A673 (cell line): ENCODE measurements at regions not wholly inside any gene's neighbourhood (a gene's known extent, or its start where the extent isn't known, plus 50 kb on each side); places are given as distances from the start of the nearest gene placed in this dataset.

ENCODE experiments used
- BruUV-seq: library from RNA; stranded (reverse); fragments of 400-500 nt; replicated peaks from 2 replicates; lab custom pipeline; 2021; lab: Mats Ljungman, UMichigan
- CTCF ChIA-PET: fragments of 300-600 bp; sonication (Branson Sonifier 250); formaldehyde crosslinking; loops from one replicate; lab custom pipeline; 2022; ENCODE audit warnings: antibody characterized with exemption; lab: Charles Lee
- POLR2A ChIA-PET: fragments of 300-600 bp; sonication (Branson Sonifier 250); formaldehyde crosslinking; loops from one replicate; lab custom pipeline; 2022; ENCODE audit warnings: antibody characterized with exemption; ENCODE audit not compliant: low non-redundant PET; lab: Charles Lee
- DNase-seq: peaks from one replicate; pipeline ENCODE4 v3.0.0-alpha.2; 2015; ENCODE audit warnings: low spot score
- H3K27ac ChIP-seq: fragments of 200-600 bp; sonication (generic); 2 replicates; pipeline ENCODE4 v1.5.1; 2016; ENCODE audit warnings: mixed run types, low read depth, mild to moderate bottlenecking, mixed read lengths, antibody characterized with exemption, low read length; ENCODE audit not compliant: poor library complexity, severe bottlenecking
- H3K27me3 ChIP-seq: fragments of 200-600 bp; sonication (generic); replicated peaks from 2 replicates; pipeline ENCODE4 v1.6.1; 2017; ENCODE audit warnings: mixed run types, low read depth, mild to moderate bottlenecking, mixed read lengths, antibody characterized with exemption, low read length; ENCODE audit not compliant: insufficient read depth, poor library complexity
- H3K36me3 ChIP-seq: fragments of 200-600 bp; sonication (generic); 2 replicates; pipeline ENCODE4 v1.6.1; 2016; ENCODE audit warnings: mixed run types, mild to moderate bottlenecking, mixed read lengths, antibody characterized with exemption, low read length; ENCODE audit not compliant: insufficient read depth, poor library complexity, severe bottlenecking
- H3K4me1 ChIP-seq: fragments of 200-600 bp; sonication (generic); 2 replicates; pipeline ENCODE4 v1.6.1; 2017; ENCODE audit warnings: mixed run types, mild to moderate bottlenecking, mixed read lengths, antibody characterized with exemption, low read length; ENCODE audit not compliant: insufficient read depth, poor library complexity, severe bottlenecking
- H3K4me3 ChIP-seq: fragments of 200-600 bp; sonication (generic); 2 replicates; pipeline ENCODE4 v1.5.1; 2016; ENCODE audit warnings: low read depth, mixed run types, mild to moderate bottlenecking, mixed read lengths, low read length; ENCODE audit not compliant: poor library complexity, severe bottlenecking
- H3K9me3 ChIP-seq: fragments of 200-600 bp; sonication (generic); 2 replicates; pipeline ENCODE4 v1.6.1; 2016; ENCODE audit warnings: mixed run types, low read depth, mild to moderate bottlenecking, mixed read lengths, antibody characterized with exemption, low read length; ENCODE audit not compliant: poor library complexity, severe bottlenecking
- EZH2 ChIP-seq: fragments of 200-600 bp; sonication (generic); IDR thresholded peaks from 2 replicates; pipeline ENCODE4 v1.6.1; 2017; ENCODE audit warnings: borderline replicate concordance, low read depth, mild to moderate bottlenecking, mixed read lengths, antibody characterized with exemption, low read length; ENCODE audit not compliant: poor library complexity, severe bottlenecking
- intact Hi-C: fragments of 100-400 bp; cut with micrococcal nuclease; formaldehyde crosslinking; loops from one replicate; pipeline ENCODE4 v1.10.0; 2022; ENCODE audit not compliant: unreplicated experiment
- TF ChIP-seq, protein P1 (sequence below): fragments of 300-800, 200-600 bp; sonication (generic); conservative IDR thresholded peaks from 2 replicates; pipeline ENCODE4 v1.5.1; 2017; ENCODE audit warnings: low read depth, mild to moderate bottlenecking, antibody characterized with exemption, low read length, moderate library complexity, mixed read lengths

DNA sequence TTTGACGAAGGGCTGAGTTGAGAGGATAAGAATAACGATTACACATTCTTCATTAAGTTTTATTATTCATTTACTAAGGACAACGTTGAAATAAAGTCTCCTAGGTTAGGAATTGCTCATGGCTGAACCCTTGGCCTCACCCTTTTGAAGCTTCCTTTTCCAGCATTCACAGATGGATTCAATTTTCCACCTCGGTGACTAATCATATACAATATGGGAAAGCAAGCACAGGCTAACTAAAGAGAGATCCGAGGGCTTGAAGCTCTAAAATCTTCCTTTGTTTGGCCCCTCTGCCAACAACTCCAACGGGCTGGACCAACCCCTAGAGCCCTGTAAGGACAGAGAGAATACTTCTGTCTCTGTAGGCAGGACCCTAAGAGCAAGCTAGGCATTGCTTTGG lies 159.5 kb downstream of the SOD2 start:
- H3K27ac ChIP-seq = no peak overlapping the region
- DNase-seq = no peak
- H3K4me1 ChIP-seq = no peaks in the 10 kb centered on the region

DNA sequence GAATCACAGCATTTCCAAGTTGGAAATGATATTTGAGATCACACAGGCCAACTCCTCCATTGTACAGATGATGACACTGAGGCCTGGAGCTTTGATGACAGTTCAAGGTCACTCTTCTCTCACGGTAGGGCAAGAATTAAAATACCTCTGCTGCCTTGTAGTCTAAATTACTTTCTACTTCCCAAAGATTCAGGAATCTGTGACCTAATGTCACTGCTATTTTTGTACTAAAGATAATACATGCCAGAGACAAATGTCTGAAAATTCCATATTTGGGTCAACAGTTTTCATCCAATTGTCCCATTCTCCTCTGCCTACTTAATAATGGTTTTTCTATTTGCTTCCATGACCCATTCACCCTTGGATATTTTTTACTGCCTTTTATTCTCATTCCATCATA lies 160.0 kb downstream of the SOD2 start:
- peaks cover 10% of the 10 kb centered on the region for H3K27me3 ChIP-seq
- H3K4me3 ChIP-seq = no peak overlapping the region
- intact Hi-C loops = no loop called here
- no peaks in the 10 kb centered on the region for H3K9me3 ChIP-seq
- H3K36me3 ChIP-seq = no peaks in the 10 kb centered on the region
- TF ChIP-seq, protein P1, sequence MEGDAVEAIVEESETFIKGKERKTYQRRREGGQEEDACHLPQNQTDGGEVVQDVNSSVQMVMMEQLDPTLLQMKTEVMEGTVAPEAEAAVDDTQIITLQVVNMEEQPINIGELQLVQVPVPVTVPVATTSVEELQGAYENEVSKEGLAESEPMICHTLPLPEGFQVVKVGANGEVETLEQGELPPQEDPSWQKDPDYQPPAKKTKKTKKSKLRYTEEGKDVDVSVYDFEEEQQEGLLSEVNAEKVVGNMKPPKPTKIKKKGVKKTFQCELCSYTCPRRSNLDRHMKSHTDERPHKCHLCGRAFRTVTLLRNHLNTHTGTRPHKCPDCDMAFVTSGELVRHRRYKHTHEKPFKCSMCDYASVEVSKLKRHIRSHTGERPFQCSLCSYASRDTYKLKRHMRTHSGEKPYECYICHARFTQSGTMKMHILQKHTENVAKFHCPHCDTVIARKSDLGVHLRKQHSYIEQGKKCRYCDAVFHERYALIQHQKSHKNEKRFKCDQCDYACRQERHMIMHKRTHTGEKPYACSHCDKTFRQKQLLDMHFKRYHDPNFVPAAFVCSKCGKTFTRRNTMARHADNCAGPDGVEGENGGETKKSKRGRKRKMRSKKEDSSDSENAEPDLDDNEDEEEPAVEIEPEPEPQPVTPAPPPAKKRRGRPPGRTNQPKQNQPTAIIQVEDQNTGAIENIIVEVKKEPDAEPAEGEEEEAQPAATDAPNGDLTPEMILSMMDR = no peak
- no peak for TF ChIP-seq EZH2
- DNase-seq = no peak
- CTCF ChIA-PET = no interaction called here
- no peak overlapping the region for H3K27ac ChIP-seq
- no peaks in the 10 kb centered on the region for H3K4me1 ChIP-seq
- no TSS peak for BruUV-seq
- POLR2A ChIA-PET = no interaction called here

More for the DNA sequence above, 159.5 kb downstream of the SOD2 start:
- ChIA-PET CTCF (no interaction called here), POLR2A (no interaction called here)
- no peaks in the 10 kb centered on the region for H3K9me3 ChIP-seq
- H3K4me3 ChIP-seq = no peak overlapping the region
- no TSS peak for BruUV-seq
- intact Hi-C loops = no loop called here
- peaks cover 12% of the 10 kb centered on the region for H3K27me3 ChIP-seq
- no peaks in the 10 kb centered on the region for H3K36me3 ChIP-seq
- TF ChIP-seq EZH2 = no peak
- TF ChIP-seq, protein P1 = no peak

DNA sequence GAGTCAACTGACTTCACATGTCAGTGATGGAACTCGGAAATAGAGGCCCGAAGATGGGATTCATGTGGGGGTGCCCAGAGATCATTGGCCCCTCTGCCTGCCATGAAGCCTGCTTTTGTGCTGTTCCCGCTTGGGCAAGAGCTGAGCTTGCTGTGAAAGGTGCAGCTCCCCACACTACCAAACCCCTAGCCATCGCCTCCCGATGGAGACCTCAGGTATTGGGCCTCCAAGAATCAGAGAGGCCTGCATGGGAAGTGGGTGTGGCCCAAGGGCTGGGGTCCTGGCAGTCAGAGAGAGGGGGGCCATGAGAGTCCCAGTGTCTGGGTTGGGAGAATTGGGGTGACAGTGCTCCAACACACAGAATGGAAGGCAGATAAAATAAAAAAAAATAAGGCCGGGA lies 160.9 kb downstream of the SOD2 start:
- intact Hi-C loops = no loop called here
- no peak for TF ChIP-seq EZH2
- TF ChIP-seq, protein P1 = no peak
- Histone ChIP-seq H3K4me1 (no peaks in the 10 kb centered on the region), H3K36me3 (no peaks in the 10 kb centered on the region), H3K27me3 (peaks cover 10% of the 10 kb centered on the region), H3K4me3 (no peak overlapping the region), H3K27ac (no peak overlapping the region), H3K9me3 (no peaks in the 10 kb centered on the region)
- BruUV-seq = no TSS peak
- no peak for DNase-seq
- CTCF ChIA-PET = no interaction called here
- POLR2A ChIA-PET = no interaction called here
